ENCODE measurements at regions not wholly inside any gene's neighbourhood (a gene's known extent, or its start where the extent isn't known, plus 50 kb on each side); places are given as distances from the start of the nearest gene placed in this dataset.

GRCh38 chr22:47437636-47438035 is 675.2 kb downstream of the TBC1D22A start:
- H3K4me1 Mint-ChIP-seq = no peaks in the 10 kb centered on the region
- H3K4me3 Mint-ChIP-seq = no peak overlapping the region
- no peaks in the 10 kb centered on the region for H3K36me3 Mint-ChIP-seq (ENCODE audit: low read depth)
- peaks cover 38% of the 10 kb centered on the region for H3K9me3 Mint-ChIP-seq
- no peak overlapping the region for H3K27ac Mint-ChIP-seq
- TF ChIP-seq CTCF (IDR thresholded peaks at IDR 0.05; ENCODE audit: unreplicated experiment in 3 of 3) = no peak
- peaks cover 9% of the 10 kb centered on the region for H3K27me3 Mint-ChIP-seq (ENCODE audit: low read depth)

GRCh38 chr22:47437110-47437509 is 674.7 kb downstream of the TBC1D22A start:
- H3K27ac Mint-ChIP-seq = no peak overlapping the region
- no peak for TF ChIP-seq CTCF (IDR thresholded peaks at IDR 0.05; ENCODE audit: unreplicated experiment in 3 of 3)
- peaks cover 9% of the 10 kb centered on the region for H3K27me3 Mint-ChIP-seq (ENCODE audit: low read depth)
- peaks cover 34% of the 10 kb centered on the region for H3K9me3 Mint-ChIP-seq
- H3K36me3 Mint-ChIP-seq (ENCODE audit: low read depth) = no peaks in the 10 kb centered on the region
- H3K4me1 Mint-ChIP-seq = no peaks in the 10 kb centered on the region
- no peak overlapping the region for H3K4me3 Mint-ChIP-seq

GRCh38 chr22:47435826-47436225 is 673.4 kb downstream of the TBC1D22A start:
- Mint-ChIP-seq H3K27ac (no peak overlapping the region), H3K9me3 (peaks cover 29% of the 10 kb centered on the region), H3K4me1 (no peaks in the 10 kb centered on the region), H3K27me3 (ENCODE audit: low read depth) (peaks cover 9% of the 10 kb centered on the region), H3K36me3 (ENCODE audit: low read depth) (no peaks in the 10 kb centered on the region), H3K4me3 (no peak overlapping the region)
- TF ChIP-seq CTCF (IDR thresholded peaks at IDR 0.05; ENCODE audit: unreplicated experiment in 3 of 3) = no peak

- no peaks in the 10 kb centered on the region for H3K4me1 Mint-ChIP-seq
These were observed 672.7 kb downstream of the TBC1D22A start for GRCh38 chr22:47435204-47435487.

GRCh38 chr22:47434336-47435203 is 672.1 kb downstream of the TBC1D22A start:
- H3K27ac Mint-ChIP-seq = no peak overlapping the region
- peaks cover 27% of the 10 kb centered on the region for H3K9me3 Mint-ChIP-seq
- H3K27me3 Mint-ChIP-seq (ENCODE audit: low read depth) = peaks cover 9% of the 10 kb centered on the region
- H3K4me3 Mint-ChIP-seq = no peak overlapping the region
- TF ChIP-seq CTCF (IDR thresholded peaks at IDR 0.05; ENCODE audit: unreplicated experiment in 3 of 3) = no peak
- H3K36me3 Mint-ChIP-seq (ENCODE audit: low read depth) = no peaks in the 10 kb centered on the region
- H3K4me1 Mint-ChIP-seq = no peaks in the 10 kb centered on the region

More at GRCh38 chr22:47435204-47435487, 672.7 kb downstream of the TBC1D22A start:
- Mint-ChIP-seq H3K27ac (no peak overlapping the region), H3K4me3 (no peak overlapping the region), H3K36me3 (ENCODE audit: low read depth) (no peaks in the 10 kb centered on the region), H3K27me3 (ENCODE audit: low read depth) (peaks cover 9% of the 10 kb centered on the region), H3K9me3 (peaks cover 25% of the 10 kb centered on the region)
- TF ChIP-seq CTCF (IDR thresholded peaks at IDR 0.05; ENCODE audit: unreplicated experiment in 3 of 3) = no peak

GRCh38 chr22:47433627-47434026 is 671.2 kb downstream of the TBC1D22A start:
- H3K27ac Mint-ChIP-seq = no peak overlapping the region
- H3K36me3 Mint-ChIP-seq (ENCODE audit: low read depth) = no peaks in the 10 kb centered on the region
- H3K27me3 Mint-ChIP-seq (ENCODE audit: low read depth) = peaks cover 9% of the 10 kb centered on the region
- H3K4me1 Mint-ChIP-seq = no peaks in the 10 kb centered on the region
- no peak for TF ChIP-seq CTCF (IDR thresholded peaks at IDR 0.05; ENCODE audit: unreplicated experiment in 3 of 3)
- no peak overlapping the region for H3K4me3 Mint-ChIP-seq
- peaks cover 31% of the 10 kb centered on the region for H3K9me3 Mint-ChIP-seq

All from nephron (organoid).